ENCODE measurements at regions not wholly inside any gene's neighbourhood (a gene's known extent, or its start where the extent isn't known, plus 50 kb on each side); places are given as distances from the start of the nearest gene placed in this dataset.

GRCh38 chr3:38916706-38917105, 100.7 kb upstream of the SCN10A start:
- Histone ChIP-seq H3K27me3 (ENCODE audit: control insufficient read depth in 2 of 2, insufficient read depth in 2 of 2, low read length in 2 of 2) (no peaks in the 10 kb centered on the region), H3K4me1 (ENCODE audit: control insufficient read depth in 1 of 2, insufficient read depth in 2 of 2, low read length in 2 of 2) (no peaks in the 10 kb centered on the region), H2AFZ (ENCODE audit: insufficient read depth, low read depth, low read length, poor library complexity, severe bottlenecking) (no peak overlapping the region), H3K9me3 (replicated peaks in 1 of 2; ENCODE audit: control insufficient read depth in 1 of 2, insufficient read depth in 1 of 2, low read length in 2 of 2) (no peaks in the 10 kb centered on the region), H3K79me2 (ENCODE audit: insufficient read depth, low read length) (no peaks in the 10 kb centered on the region), H4K20me1 (ENCODE audit: insufficient read depth, low read length) (no peaks in the 10 kb centered on the region), H3K27ac (ENCODE audit: low read depth in 1 of 2, low read length in 2 of 2) (no peak overlapping the region), H3K4me2 (replicated peaks; ENCODE audit: extremely low read depth, low read length, poor library complexity, severe bottlenecking) (no peak overlapping the region), H3K36me3 (replicated peaks in 1 of 2; ENCODE audit: control insufficient read depth in 1 of 2, insufficient read depth in 2 of 2, low read length in 2 of 2) (no peaks in the 10 kb centered on the region), H3K4me3 (replicated peaks in 1 of 3; ENCODE audit: low read depth in 2 of 3, low read length in 3 of 3) (no peak overlapping the region), H3K9ac (ENCODE audit: insufficient read depth, low read length, poor library complexity, severe bottlenecking) (no peak overlapping the region)
- DNase-seq, result no peak
- H3K4me3 Mint-ChIP-seq, result no peak overlapping the region
- H3K27ac Mint-ChIP-seq, result no peak overlapping the region
- no peak for TF ChIP-seq CTCF (IDR thresholded peaks at IDR 0.05)
- H3K27me3 Mint-ChIP-seq (ENCODE audit: low read depth in 3 of 3), result peaks cover 0 to 3% (median 2%) of the 10 kb centered on the region in 3 donors
- peaks cover 0 to 4% (median 0%) of the 10 kb centered on the region in 7 donors for H3K9me3 Mint-ChIP-seq
- no peaks in the 10 kb centered on the region for H3K36me3 Mint-ChIP-seq
- 60% methylated on average over 1 of the region's 1 CpG for WGBS (ENCODE audit: insufficient coverage)
- intact Hi-C loops (cut with micrococcal nuclease), result no loop called here
- no peaks in the 10 kb centered on the region for H3K4me1 Mint-ChIP-seq

- TF ChIP-seq CTCF (IDR thresholded peaks at IDR 0.05), result no peak
- intact Hi-C loops (cut with micrococcal nuclease), result no loop called here
- Histone ChIP-seq H2AFZ (ENCODE audit: insufficient read depth, low read depth, low read length, poor library complexity, severe bottlenecking) (no peak overlapping the region), H3K4me1 (ENCODE audit: control insufficient read depth in 1 of 2, insufficient read depth in 2 of 2, low read length in 2 of 2) (no peaks in the 10 kb centered on the region), H3K79me2 (ENCODE audit: insufficient read depth, low read length) (no peaks in the 10 kb centered on the region), H3K27ac (ENCODE audit: low read depth in 1 of 2, low read length in 2 of 2) (no peak overlapping the region), H3K36me3 (replicated peaks in 1 of 2; ENCODE audit: control insufficient read depth in 1 of 2, insufficient read depth in 2 of 2, low read length in 2 of 2) (no peaks in the 10 kb centered on the region), H3K4me2 (replicated peaks; ENCODE audit: extremely low read depth, low read length, poor library complexity, severe bottlenecking) (no peak overlapping the region), H3K27me3 (ENCODE audit: control insufficient read depth in 2 of 2, insufficient read depth in 2 of 2, low read length in 2 of 2) (no peaks in the 10 kb centered on the region), H4K20me1 (ENCODE audit: insufficient read depth, low read length) (no peaks in the 10 kb centered on the region), H3K9ac (ENCODE audit: insufficient read depth, low read length, poor library complexity, severe bottlenecking) (no peak overlapping the region), H3K4me3 (replicated peaks in 1 of 3; ENCODE audit: low read depth in 2 of 3, low read length in 3 of 3) (no peak overlapping the region), H3K9me3 (replicated peaks in 1 of 2; ENCODE audit: control insufficient read depth in 1 of 2, insufficient read depth in 1 of 2, low read length in 2 of 2) (no peaks in the 10 kb centered on the region)
- no peak for DNase-seq
- Mint-ChIP-seq H3K4me1 (no peaks in the 10 kb centered on the region), H3K4me3 (no peak overlapping the region), H3K27ac (no peak overlapping the region), H3K27me3 (ENCODE audit: low read depth in 3 of 3) (peaks cover 0 to 6% (median 2%) of the 10 kb centered on the region in 3 donors), H3K36me3 (no peaks in the 10 kb centered on the region), H3K9me3 (peaks cover 0 to 4% (median 0%) of the 10 kb centered on the region in 7 donors)
- no CpG with 5 or more reads among the region's 1 CpG for WGBS (ENCODE audit: insufficient coverage)
Measured at GRCh38 chr3:38907426-38907825, 91.4 kb upstream of the SCN10A start.

All from CD14-positive monocyte (primary cell).